B cell (primary cell): ENCODE measurements at regions not wholly inside any gene's neighbourhood (a gene's known extent, or its start where the extent isn't known, plus 50 kb on each side); places are given as distances from the start of the nearest gene placed in this dataset.

Experiments used
- ATAC-seq: fragments of 200-7000 bp; cut with Tn5 transposase; one replicate; pipeline ENCODE4 v1.10.0; 2021; ENCODE audit warnings: low read depth, mild to moderate bottlenecking, moderate number of reproducible peaks, moderate library complexity
- CTCF ChIA-PET: fragments of 350-600 bp; sonication (Branson Sonifier 250); formaldehyde crosslinking; loops from one replicate; lab custom pipeline; 2021; ENCODE audit warnings: antibody characterized with exemption, inconsistent platforms; lab: Charles Lee
- POLR2A ChIA-PET: fragments of 350-600 bp; sonication (Branson Sonifier 250); formaldehyde crosslinking; loops from one replicate; lab custom pipeline; 2021; ENCODE audit warnings: antibody characterized with exemption; lab: Charles Lee
- DNase-seq: peaks from one replicate; pipeline ENCODE4 v3.0.0; 2013
- H2AFZ ChIP-seq: 2 replicates; pipeline ENCODE4 v1.6.1; 2012; ENCODE audit warnings: mild to moderate bottlenecking, low read depth, low read length; ENCODE audit not compliant: insufficient read depth, poor library complexity, severe bottlenecking
- H3K27ac ChIP-seq, 2 donors: 1 replicate in 1 of 2; 2 replicates in 1 of 2; pipeline ENCODE4 v1.5.1; 2012 to 2013; ENCODE audit warnings: low read length in 2 of 2, mild to moderate bottlenecking in 2 of 2, moderate library complexity in 1 of 2
- H3K27me3 ChIP-seq, 4 experiments: fragments of 200-600 bp in 1 of 4; sonication (generic) in 1 of 4; replicated peaks in 1 of 4; 1 replicate in 2 of 4; 2 replicates in 2 of 4; pipeline versions ENCODE4 v1.6.1 to v1.7.0; 2013 to 2016; ENCODE audit warnings: low read length in 3 of 4, mild to moderate bottlenecking in 2 of 4, mixed read lengths in 1 of 4, moderate library complexity in 1 of 4; ENCODE audit not compliant: insufficient read depth in 4 of 4, control insufficient read depth in 3 of 4; ENCODE audit errors: control extremely low read depth in 1 of 4
- H3K36me3 ChIP-seq, 2 experiments: replicated peaks in 1 of 2; 1 replicate in 1 of 2; 2 replicates in 1 of 2; pipeline versions ENCODE4 v1.6.1 to v1.7.1; 2013; ENCODE audit warnings: low read length in 1 of 2; ENCODE audit not compliant: insufficient read depth in 2 of 2, control insufficient read depth in 1 of 2; ENCODE audit errors: control extremely low read depth in 1 of 2, extremely low read depth in 1 of 2
- H3K4me1 ChIP-seq, 2 donors: fragments of 200-600 bp in 1 of 2; sonication (generic) in 1 of 2; 1 replicate in 1 of 2; 2 replicates in 1 of 2; pipeline versions ENCODE4 v1.5.1 to v1.6.1; 2013 to 2017; ENCODE audit warnings: low read length in 2 of 2; ENCODE audit not compliant: control insufficient read depth in 2 of 2, insufficient read depth in 2 of 2
- H3K4me2 ChIP-seq: replicated peaks from 2 replicates; pipeline ENCODE3; 2012; ENCODE audit warnings: mild to moderate bottlenecking, low read depth, low read length; ENCODE audit not compliant: poor library complexity, severe bottlenecking
- H3K4me3 ChIP-seq, 5 experiments: fragments of 200-600 bp in 1 of 5; sonication (generic) in 1 of 5; 1 replicate in 3 of 5; 2 replicates in 2 of 5; pipeline versions ENCODE4 v1.5.1 to v1.7.0; 2011 to 2016; ENCODE audit warnings: low read length in 4 of 5, mild to moderate bottlenecking in 4 of 5, low read depth in 2 of 5, control low read depth in 1 of 5, moderate library complexity in 1 of 5; ENCODE audit not compliant: insufficient read depth in 1 of 5; ENCODE audit errors: control extremely low read depth in 1 of 5, extremely low read depth in 1 of 5
- H3K79me2 ChIP-seq: fragments of 200-600 bp; sonication (generic); one replicate; pipeline ENCODE4 v1.6.0; 2016; ENCODE audit warnings: low read length; ENCODE audit not compliant: control insufficient read depth, insufficient read depth
- H3K9ac ChIP-seq: fragments of 200-600 bp; sonication (generic); 2 replicates; pipeline ENCODE4 v1.6.1; 2017; ENCODE audit warnings: mild to moderate bottlenecking, low read length, moderate library complexity
- H3K9me3 ChIP-seq, 3 donors: one replicate each; pipeline versions ENCODE4 v1.6.1 to v1.7.1; 2013; ENCODE audit warnings: low read length in 2 of 3; ENCODE audit not compliant: control insufficient read depth in 2 of 3, insufficient read depth in 1 of 3; ENCODE audit errors: control extremely low read depth in 1 of 3
- H4K20me1 ChIP-seq: 2 replicates; pipeline ENCODE4 v1.6.0; 2012; ENCODE audit warnings: mild to moderate bottlenecking, low read length; ENCODE audit not compliant: insufficient read depth, control insufficient read depth, poor library complexity, severe bottlenecking
- H3K27ac Mint-ChIP-seq: one replicate; pipeline ENCODE4 v1.8.0; 2021; ENCODE audit warnings: mixed read lengths
- H3K27me3 Mint-ChIP-seq: one replicate; pipeline ENCODE4 v1.8.0; 2021; ENCODE audit warnings: mixed read lengths
- H3K4me1 Mint-ChIP-seq: one replicate; pipeline ENCODE4 v1.8.0; 2021; ENCODE audit warnings: mixed read lengths
- H3K4me3 Mint-ChIP-seq: one replicate; pipeline ENCODE4 v1.8.0; 2021; ENCODE audit warnings: mixed read lengths
- H3K9me3 Mint-ChIP-seq: one replicate; pipeline ENCODE4 v1.8.0; 2022; ENCODE audit warnings: mixed read lengths; ENCODE audit not compliant: insufficient read depth
- CTCF ChIP-seq: fragments of 200-600 bp; IDR thresholded peaks from one replicate; pipeline ENCODE4 v1.8.0; 2022; ENCODE audit warnings: antibody characterized with exemption, mild to moderate bottlenecking
- EZH2 ChIP-seq: IDR thresholded peaks from 2 replicates; pipeline ENCODE4 v1.6.1; 2012; ENCODE audit warnings: borderline replicate concordance, low read depth, mild to moderate bottlenecking, moderate library complexity, low read length; ENCODE audit not compliant: insufficient read depth, poor library complexity, severe bottlenecking
- WGBS: methylation state at CpG from one replicate; pipeline ENCODE4 v1.1.5; 2013; ENCODE audit warnings: missing lambda C conversion rate; ENCODE audit not compliant: insufficient coverage; 5-methylcytosine and 5-hydroxymethylcytosine counted together
- intact Hi-C: fragments of 100-400 bp; cut with micrococcal nuclease; formaldehyde crosslinking; loops from one replicate; pipeline ENCODE4 v1.10.0; 2022

- H3K27me3 Mint-ChIP-seq = peaks cover 12% of the 10 kb centered on the region
- H3K27ac Mint-ChIP-seq = no peak overlapping the region
- no peak overlapping the region for H3K4me2 ChIP-seq
- H4K20me1 ChIP-seq = no peaks in the 10 kb centered on the region
- no peak overlapping the region for H3K4me3 Mint-ChIP-seq
- WGBS = 100% methylated on average over 1 of the region's 2 CpGs
- no peaks in the 10 kb centered on the region for H3K79me2 ChIP-seq
- TF ChIP-seq CTCF (no peak), EZH2 (no peak)
- ATAC-seq (no peak), DNase-seq (no peak)
- H3K9ac ChIP-seq = no peak overlapping the region
- H3K4me1 Mint-ChIP-seq = no peaks in the 10 kb centered on the region
- H2AFZ ChIP-seq = no peak overlapping the region
- ChIA-PET CTCF (no interaction called here), POLR2A (no interaction called here)
- intact Hi-C loops = no loop called here
- no peak overlapping the region for H3K4me3 ChIP-seq
- peaks cover 7% of the 10 kb centered on the region for H3K9me3 Mint-ChIP-seq
- no peaks in the 10 kb centered on the region for H3K4me1 ChIP-seq
- no peaks in the 10 kb centered on the region for H3K36me3 ChIP-seq
- no peak overlapping the region for H3K27ac ChIP-seq
- peaks cover 0 to 7% (median 5%) of the 10 kb centered on the region in 4 experiments for H3K27me3 ChIP-seq
- H3K9me3 ChIP-seq = peaks cover 0 to 7% (median 0%) of the 10 kb centered on the region in 3 donors
Measured at GRCh38 chr3:111471831-111472230, 70.2 kb upstream of the CD96 start.

GRCh38 chr3:111472556-111472955 is 69.4 kb upstream of the CD96 start:
- Histone ChIP-seq H2AFZ (no peak overlapping the region), H3K79me2 (no peaks in the 10 kb centered on the region), H3K27me3 (peaks cover 0 to 7% (median 5%) of the 10 kb centered on the region in 4 experiments), H3K4me2 (no peak overlapping the region), H3K27ac (no peak overlapping the region), H3K9me3 (peaks cover 0 to 7% (median 0%) of the 10 kb centered on the region in 3 donors), H3K9ac (no peak overlapping the region), H4K20me1 (no peaks in the 10 kb centered on the region), H3K4me3 (no peak overlapping the region), H3K4me1 (no peaks in the 10 kb centered on the region), H3K36me3 (no peaks in the 10 kb centered on the region)
- no peak for TF ChIP-seq CTCF
- no peak for TF ChIP-seq EZH2
- WGBS = no CpG with 5 or more reads among the region's 4 CpGs
- no peak for ATAC-seq
- no peak for DNase-seq
- ChIA-PET CTCF (no interaction called here), POLR2A (no interaction called here)
- Mint-ChIP-seq H3K4me1 (no peaks in the 10 kb centered on the region), H3K4me3 (no peak overlapping the region), H3K27me3 (peaks cover 14% of the 10 kb centered on the region), H3K27ac (no peak overlapping the region), H3K9me3 (peaks cover 7% of the 10 kb centered on the region)
- intact Hi-C loops = no loop called here
